NT2/D1 (cell line): ENCODE measurements at regions not wholly inside any gene's neighbourhood (a gene's known extent, or its start where the extent isn't known, plus 50 kb on each side); places are given as distances from the start of the nearest gene placed in this dataset.

Source experiments
- DNase-seq: peaks from one replicate; pipeline ENCODE4 v3.0.0-alpha.2; 2011; ENCODE audit warnings: low read depth, low spot score
- H3K27me3 ChIP-seq: 2 replicates; pipeline ENCODE4 v1.6.0; 2011; ENCODE audit warnings: mild to moderate bottlenecking; ENCODE audit not compliant: insufficient read length, insufficient read depth
- H3K36me3 ChIP-seq: 2 replicates; pipeline ENCODE4 v1.6.1; 2011; ENCODE audit warnings: mild to moderate bottlenecking, low read length, mixed read lengths; ENCODE audit not compliant: insufficient read depth, insufficient read length
- H3K4me1 ChIP-seq: 2 replicates; pipeline ENCODE4 v1.5.1; 2011; ENCODE audit not compliant: insufficient read depth, insufficient read length
- H3K4me3 ChIP-seq: 2 replicates; pipeline ENCODE4 v1.5.1; 2011; ENCODE audit warnings: low read depth; ENCODE audit not compliant: insufficient read length
- H3K9ac ChIP-seq: 2 replicates; pipeline ENCODE4 v1.6.0; 2011; ENCODE audit warnings: low read depth; ENCODE audit not compliant: insufficient read length
- H3K9me3 ChIP-seq: 2 replicates; pipeline ENCODE4 v1.5.1; 2011; ENCODE audit warnings: mild to moderate bottlenecking, low read length; ENCODE audit not compliant: insufficient read depth
- SUZ12 ChIP-seq: IDR thresholded peaks from 2 replicates; pipeline ENCODE4 v1.6.1; 2011; ENCODE audit not compliant: insufficient read length, insufficient read depth; ENCODE audit errors: extremely low read depth
- YY1 ChIP-seq: IDR thresholded peaks from 2 replicates; pipeline ENCODE4 v1.6.1; 2011; ENCODE audit not compliant: insufficient read length, insufficient read depth
- ZNF274 ChIP-seq: IDR thresholded peaks from 2 replicates; pipeline ENCODE4 v1.6.1; 2011; ENCODE audit warnings: mild to moderate bottlenecking, low read depth, low read length

- Histone ChIP-seq H3K36me3 (no peaks in the 10 kb centered on the region), H3K4me3 (no peak overlapping the region), H3K9ac (no peak overlapping the region), H3K27me3 (no peaks in the 10 kb centered on the region), H3K4me1 (no peaks in the 10 kb centered on the region), H3K9me3 (no peaks in the 10 kb centered on the region)
- peak; percentile 38 for DNase-seq
- TF ChIP-seq ZNF274: no peak
- TF ChIP-seq SUZ12: no peak
- no peak for TF ChIP-seq YY1
These were observed 112.5 kb downstream of the CCER1 start for GRCh38 chr12:90842477-90842876.

GRCh38 chr12:90841336-90841735 lies 113.6 kb downstream of the CCER1 start:
- no peaks in the 10 kb centered on the region for H3K4me1 ChIP-seq
- no peak for DNase-seq
- H3K27me3 ChIP-seq: no peaks in the 10 kb centered on the region
- TF ChIP-seq SUZ12: no peak
- no peak overlapping the region for H3K4me3 ChIP-seq
- H3K9ac ChIP-seq: no peak overlapping the region
- H3K36me3 ChIP-seq: no peaks in the 10 kb centered on the region
- H3K9me3 ChIP-seq: no peaks in the 10 kb centered on the region

DNA sequence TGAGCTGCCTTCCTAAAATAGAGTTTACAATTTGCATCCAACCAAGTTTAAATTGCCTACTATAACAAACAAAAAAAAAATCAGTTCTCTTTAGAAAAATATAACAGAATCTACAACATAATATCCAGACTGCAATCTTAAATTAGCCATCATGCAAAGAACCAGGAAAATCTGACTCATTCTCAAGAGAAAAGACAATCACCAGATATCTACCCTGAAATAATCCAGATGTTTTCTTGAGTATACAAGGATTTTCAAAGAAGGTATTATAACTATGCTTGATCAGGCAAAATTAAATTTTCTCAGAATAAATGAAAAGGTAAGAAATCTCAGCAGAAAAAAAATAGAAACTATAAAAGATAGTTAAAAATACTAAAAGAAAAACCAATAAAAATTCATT lies 115.6 kb downstream of the CCER1 start:
- no peaks in the 10 kb centered on the region for H3K9me3 ChIP-seq
- TF ChIP-seq ZNF274 (no peak), YY1 (no peak), SUZ12 (no peak)
- no peak overlapping the region for H3K4me3 ChIP-seq
- H3K4me1 ChIP-seq: no peaks in the 10 kb centered on the region
- H3K27me3 ChIP-seq: no peaks in the 10 kb centered on the region
- no peak for DNase-seq
- H3K9ac ChIP-seq: no peak overlapping the region
- H3K36me3 ChIP-seq: no peaks in the 10 kb centered on the region

DNA sequence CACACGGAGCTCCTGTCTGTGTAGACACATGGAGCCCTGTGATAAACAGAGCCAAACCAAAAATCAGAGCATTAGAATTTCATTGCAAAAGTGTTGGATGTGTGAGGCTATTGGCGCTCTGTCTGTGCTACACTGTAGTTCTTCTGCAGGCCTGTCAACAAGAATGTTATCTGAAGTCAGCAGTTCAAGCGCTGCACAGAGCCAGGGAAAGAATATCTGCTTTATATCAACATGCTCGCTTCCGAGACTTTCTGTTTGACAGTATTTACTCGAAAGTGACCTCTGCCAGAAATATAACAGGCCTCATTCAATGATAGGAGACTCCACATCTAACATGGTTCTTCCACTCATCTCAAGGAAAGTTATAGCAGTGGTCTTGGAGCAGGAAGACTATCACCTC lies 118.3 kb downstream of the CCER1 start:
- Histone ChIP-seq H3K4me1 (no peaks in the 10 kb centered on the region), H3K4me3 (no peak overlapping the region), H3K27me3 (no peaks in the 10 kb centered on the region), H3K9ac (no peak overlapping the region), H3K9me3 (no peaks in the 10 kb centered on the region), H3K36me3 (no peaks in the 10 kb centered on the region)
- TF ChIP-seq ZNF274 (no peak), SUZ12 (no peak), YY1 (no peak)
- no peak for DNase-seq

DNA sequence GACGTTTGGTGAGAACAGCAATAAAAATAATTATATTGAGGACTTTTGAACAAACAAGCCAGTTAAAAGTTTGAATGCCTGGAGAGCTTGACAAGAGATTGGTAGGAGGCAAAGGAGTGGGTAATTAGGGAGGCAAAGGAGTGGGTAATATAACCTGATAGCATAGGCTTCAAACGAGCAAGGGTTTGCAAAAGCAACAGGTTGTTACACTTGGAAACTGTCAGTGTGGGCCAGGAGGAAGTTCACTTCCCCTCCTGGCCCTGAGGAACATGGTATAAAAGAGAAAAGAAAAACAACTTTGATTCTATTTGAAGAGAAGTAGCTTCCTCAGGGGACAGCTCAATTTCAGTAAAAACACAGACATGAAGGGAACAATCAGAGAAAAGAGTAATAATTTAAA lies 121.7 kb downstream of the CCER1 start:
- Histone ChIP-seq H3K9me3 (no peaks in the 10 kb centered on the region), H3K4me1 (no peaks in the 10 kb centered on the region), H3K4me3 (no peak overlapping the region), H3K9ac (no peak overlapping the region), H3K27me3 (no peaks in the 10 kb centered on the region), H3K36me3 (no peaks in the 10 kb centered on the region)
- DNase-seq: no peak
- TF ChIP-seq SUZ12 (no peak), YY1 (no peak), ZNF274 (no peak)

GRCh38 chr12:90832427-90832826 lies 122.5 kb downstream of the CCER1 start:
- H3K4me1 ChIP-seq: no peaks in the 10 kb centered on the region
- no peak for DNase-seq
- no peak overlapping the region for H3K9ac ChIP-seq
- no peak overlapping the region for H3K4me3 ChIP-seq
- TF ChIP-seq YY1: no peak
- H3K9me3 ChIP-seq: no peaks in the 10 kb centered on the region
- H3K27me3 ChIP-seq: no peaks in the 10 kb centered on the region
- no peaks in the 10 kb centered on the region for H3K36me3 ChIP-seq

DNA sequence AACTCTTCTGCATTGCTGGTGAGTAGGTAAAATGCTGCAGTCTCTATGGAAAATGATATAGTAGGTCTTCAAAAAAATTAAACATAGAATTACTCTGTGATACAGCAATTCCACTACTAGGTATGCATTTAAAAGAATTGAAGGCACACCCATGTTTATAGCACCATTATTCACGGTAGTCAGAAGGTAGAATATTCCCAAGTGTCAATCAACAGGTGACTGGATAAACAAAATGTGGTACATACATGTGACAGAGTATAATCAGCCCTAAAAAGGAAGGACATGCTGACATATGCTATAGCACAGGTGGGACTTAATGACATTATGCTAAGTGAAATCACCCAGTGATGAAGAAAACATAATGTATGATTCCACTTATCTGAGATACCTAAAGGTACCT lies 123.3 kb downstream of the CCER1 start:
- Histone ChIP-seq H3K9ac (no peak overlapping the region), H3K36me3 (no peaks in the 10 kb centered on the region), H3K9me3 (no peaks in the 10 kb centered on the region), H3K4me3 (no peak overlapping the region), H3K4me1 (no peaks in the 10 kb centered on the region), H3K27me3 (no peaks in the 10 kb centered on the region)
- no peak for DNase-seq
- TF ChIP-seq SUZ12: no peak

- Histone ChIP-seq H3K4me1 (no peaks in the 10 kb centered on the region), H3K9ac (no peak overlapping the region), H3K4me3 (no peak overlapping the region), H3K9me3 (no peaks in the 10 kb centered on the region; the same call in 1 of the 2 replicates), H3K27me3 (no peaks in the 10 kb centered on the region), H3K36me3 (no peaks in the 10 kb centered on the region)
- DNase-seq: no peak
- no peak for TF ChIP-seq SUZ12
- no peak for TF ChIP-seq ZNF274
- TF ChIP-seq YY1: no peak
These were observed 125.9 kb downstream of the CCER1 start for GRCh38 chr12:90829044-90829443.
